ENCODE measurements at regions not wholly inside any gene's neighbourhood (a gene's known extent, or its start where the extent isn't known, plus 50 kb on each side); places are given as distances from the start of the nearest gene placed in this dataset.

DNA sequence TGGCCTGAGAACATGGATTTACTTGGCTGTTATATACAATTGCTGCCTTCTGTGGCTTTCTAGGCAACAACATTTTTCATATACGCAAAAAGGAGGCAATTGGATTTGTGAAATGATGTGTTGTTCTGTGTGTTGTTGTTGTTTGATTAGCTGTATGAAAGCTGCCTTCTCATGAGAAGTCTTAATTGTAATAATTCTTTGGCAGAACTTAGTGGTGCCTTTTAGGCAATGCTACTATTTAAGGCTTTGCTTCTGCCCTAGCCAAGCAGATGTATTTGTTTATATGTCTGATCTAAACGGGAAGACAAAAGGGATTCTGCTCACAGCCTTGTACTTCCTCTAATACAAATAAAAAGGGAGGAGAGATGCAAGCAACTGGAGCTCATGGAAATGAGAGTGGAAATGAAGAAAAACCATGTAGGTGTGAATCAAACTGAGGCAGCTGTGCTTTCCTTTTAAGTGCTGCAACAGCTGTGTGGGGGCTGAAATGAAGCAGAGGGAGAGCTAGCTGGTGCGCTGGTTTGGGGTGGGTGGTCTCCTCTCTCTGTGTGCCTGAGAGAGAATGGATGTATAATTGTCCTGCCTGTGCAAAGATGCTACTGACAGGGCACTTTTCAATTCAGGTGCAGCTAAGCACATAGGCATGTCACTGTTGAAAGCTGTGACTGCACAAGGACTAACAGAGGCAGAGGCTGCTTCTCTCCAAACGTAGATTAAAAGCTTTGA is 386.9 kb upstream of the MAN1A1 start:
- TF ChIP-seq, protein P1, sequence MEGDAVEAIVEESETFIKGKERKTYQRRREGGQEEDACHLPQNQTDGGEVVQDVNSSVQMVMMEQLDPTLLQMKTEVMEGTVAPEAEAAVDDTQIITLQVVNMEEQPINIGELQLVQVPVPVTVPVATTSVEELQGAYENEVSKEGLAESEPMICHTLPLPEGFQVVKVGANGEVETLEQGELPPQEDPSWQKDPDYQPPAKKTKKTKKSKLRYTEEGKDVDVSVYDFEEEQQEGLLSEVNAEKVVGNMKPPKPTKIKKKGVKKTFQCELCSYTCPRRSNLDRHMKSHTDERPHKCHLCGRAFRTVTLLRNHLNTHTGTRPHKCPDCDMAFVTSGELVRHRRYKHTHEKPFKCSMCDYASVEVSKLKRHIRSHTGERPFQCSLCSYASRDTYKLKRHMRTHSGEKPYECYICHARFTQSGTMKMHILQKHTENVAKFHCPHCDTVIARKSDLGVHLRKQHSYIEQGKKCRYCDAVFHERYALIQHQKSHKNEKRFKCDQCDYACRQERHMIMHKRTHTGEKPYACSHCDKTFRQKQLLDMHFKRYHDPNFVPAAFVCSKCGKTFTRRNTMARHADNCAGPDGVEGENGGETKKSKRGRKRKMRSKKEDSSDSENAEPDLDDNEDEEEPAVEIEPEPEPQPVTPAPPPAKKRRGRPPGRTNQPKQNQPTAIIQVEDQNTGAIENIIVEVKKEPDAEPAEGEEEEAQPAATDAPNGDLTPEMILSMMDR (IDR thresholded peaks at IDR 0.05) = no peak
- no peak for TF ChIP-seq POLR2AphosphoS5 (IDR thresholded peaks at IDR 0.05; ENCODE audit: low read depth, low read length)
